Colon (tissue), 2 donors: ENCODE measurements at regions not wholly inside any gene's neighbourhood (a gene's known extent, or its start where the extent isn't known, plus 50 kb on each side); places are given as distances from the start of the nearest gene placed in this dataset.

Source experiments
- FAIRE-seq: peaks from 2 replicates; lab custom pipeline; 2012; peaks lifted over from hg19 to GRCh38; lab: Jason Lieb, UNC
- donor health status: control.
- donor health status: control.

DNA sequence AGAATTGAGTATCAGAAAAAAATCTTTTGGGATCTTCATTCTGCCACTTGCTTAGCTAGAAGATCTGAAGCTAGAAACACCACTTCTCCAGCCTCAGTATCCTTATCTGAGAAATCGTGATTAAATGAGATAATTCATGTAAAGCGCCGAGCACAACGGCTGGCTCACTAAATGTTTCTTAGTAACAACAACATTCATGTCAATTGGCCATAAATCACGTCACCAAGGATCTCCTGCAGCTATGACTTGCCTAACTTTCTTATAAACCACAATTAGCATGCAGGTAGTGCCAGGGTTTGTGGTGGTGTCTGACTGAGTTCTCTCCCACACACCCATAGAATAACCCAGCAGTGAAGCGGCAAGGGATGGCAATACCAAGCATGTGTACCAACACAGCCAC is 501.3 kb downstream of the EFNB2 start:
- FAIRE-seq, result no peak

DNA sequence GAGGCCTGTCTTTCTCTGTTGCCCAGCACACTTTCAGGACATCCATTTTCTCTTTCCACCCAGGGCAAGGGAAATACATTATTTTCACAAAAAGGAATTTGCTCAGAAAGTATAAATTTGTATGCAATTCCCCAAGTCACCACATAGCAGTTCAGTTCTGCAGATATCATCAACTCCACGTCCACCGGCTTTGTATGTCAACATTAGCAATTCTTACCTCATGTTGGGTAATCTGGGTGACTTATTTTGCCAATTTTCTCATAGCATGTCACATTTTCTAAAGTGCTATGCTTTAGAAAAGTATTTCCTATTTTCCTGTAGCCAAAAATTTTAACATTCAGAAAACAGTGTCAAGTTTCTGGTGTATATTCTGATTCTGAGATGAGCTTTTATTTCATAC is 501.8 kb downstream of the EFNB2 start:
- FAIRE-seq, result no peak

DNA sequence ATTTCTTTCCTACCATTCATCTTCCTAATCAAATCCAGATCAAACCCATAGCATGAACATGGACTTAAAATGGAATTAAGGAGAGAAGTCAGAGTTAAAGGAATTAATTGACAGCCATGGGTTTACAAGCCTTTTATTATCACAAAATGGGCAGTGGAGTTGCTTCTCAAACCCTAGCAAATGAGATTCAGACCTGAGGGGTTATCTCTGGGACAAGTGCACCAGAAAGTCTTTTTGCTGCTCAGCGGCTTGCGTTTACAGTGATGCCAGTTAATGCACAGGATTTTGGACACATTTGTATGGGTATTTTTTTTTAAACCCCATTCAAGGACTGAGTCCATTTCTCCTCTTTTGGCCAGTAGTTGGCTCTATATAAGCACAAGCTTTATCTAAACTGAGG is 503.0 kb downstream of the EFNB2 start:
- no peak for FAIRE-seq

DNA sequence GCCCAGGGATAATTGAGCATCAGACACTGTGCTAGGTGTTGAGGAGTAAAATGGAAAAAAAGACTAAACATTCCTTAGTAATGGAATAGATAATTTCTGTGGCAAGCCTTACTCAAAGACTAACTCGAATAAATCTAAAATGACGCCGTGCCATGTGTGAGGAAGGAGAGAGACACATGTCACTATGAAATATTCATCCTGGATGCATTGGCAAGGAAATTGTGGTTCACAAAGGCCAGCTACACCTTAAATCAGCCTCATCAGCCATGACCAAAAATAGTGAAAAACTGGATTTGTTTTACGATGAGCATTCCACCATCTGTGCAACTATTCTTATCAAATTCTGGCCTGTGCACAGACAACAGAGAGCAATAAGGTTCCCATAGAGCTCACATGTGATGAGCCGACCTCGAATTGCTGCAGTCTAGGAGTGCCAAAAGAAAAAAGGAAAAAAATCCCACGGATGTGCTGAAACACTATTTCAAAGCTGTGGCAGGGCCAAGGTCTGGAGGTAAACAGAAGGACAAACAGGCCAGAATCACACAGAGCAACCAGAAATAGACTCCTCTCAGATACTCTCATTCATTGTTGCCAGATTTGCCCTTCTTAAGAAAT is 505.7 kb downstream of the EFNB2 start:
- no peak for FAIRE-seq

DNA sequence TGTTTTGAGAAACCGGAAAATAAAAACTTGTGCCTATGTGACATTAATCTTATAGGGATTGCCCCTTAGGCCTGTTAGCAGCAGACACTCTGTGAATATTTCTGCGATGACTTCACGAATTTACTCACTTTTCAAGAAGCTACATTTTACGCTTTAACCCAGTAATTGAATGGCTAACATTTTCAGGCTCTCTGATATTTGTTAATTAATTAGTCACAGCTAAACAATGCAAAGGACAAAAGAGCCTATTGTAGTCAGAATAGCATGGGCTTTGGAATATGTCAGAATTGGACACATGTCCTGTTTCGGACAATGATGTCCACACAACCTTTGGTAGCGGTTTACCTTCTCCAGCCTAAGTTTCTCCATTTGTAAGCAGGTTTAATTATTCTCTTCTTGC is 506.6 kb downstream of the EFNB2 start:
- no peak for FAIRE-seq

DNA sequence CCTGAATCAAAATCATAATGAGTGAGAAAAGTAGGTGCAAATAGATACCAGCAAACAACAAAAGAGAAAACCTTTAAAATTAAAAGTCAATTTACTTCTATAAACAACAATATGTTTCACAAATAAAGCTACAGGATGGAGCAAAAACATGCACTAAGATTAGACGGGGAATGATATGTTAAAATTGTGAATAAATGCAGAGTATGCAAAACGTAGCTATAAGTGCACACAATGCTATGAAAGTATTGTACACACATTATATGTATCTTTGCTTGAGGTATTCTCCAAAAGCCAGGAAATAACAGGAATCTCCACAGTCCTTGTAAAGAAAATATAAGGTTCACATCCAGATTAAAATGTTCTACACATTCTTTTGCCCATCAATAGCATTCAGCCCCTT is 523.9 kb downstream of the EFNB2 start:
- FAIRE-seq, result no peak

DNA sequence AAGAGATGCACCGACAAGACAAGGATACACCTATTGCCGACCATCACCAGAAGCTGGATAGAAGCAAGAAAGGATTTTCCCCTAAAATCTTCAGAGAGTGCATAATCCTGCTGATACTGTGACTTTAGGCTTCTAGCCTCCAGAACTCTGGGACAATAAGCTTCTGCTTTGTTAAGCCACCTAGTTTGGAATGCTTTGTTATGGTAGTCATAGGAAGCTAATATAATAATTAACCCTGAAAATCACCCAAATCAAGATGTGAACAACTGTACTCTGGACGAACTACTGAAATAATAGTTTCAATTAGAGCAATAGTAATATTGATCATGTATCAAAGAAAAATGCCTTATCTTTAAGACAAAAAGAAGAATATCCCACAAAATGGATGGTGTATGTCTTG is 524.6 kb downstream of the EFNB2 start:
- no peak for FAIRE-seq

DNA sequence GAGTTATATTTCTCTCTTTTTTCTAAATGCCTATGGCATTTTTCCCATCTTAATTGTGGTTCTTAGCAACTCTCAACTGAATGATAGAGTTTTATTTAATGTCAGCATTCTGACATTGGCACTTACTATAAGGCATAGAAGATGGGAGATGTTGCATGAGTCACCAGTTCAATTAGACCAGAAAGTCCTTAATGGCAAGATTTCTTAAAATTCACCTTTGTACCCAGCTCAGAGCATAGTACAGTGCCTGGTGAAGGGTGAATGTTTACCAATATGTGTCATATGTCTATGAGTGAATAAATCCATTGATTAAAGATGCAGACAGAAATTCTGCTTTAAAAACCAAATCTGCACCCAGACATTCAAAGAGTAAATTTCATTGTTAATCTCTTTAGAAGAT is 526.9 kb downstream of the EFNB2 start:
- FAIRE-seq, result no peak

DNA sequence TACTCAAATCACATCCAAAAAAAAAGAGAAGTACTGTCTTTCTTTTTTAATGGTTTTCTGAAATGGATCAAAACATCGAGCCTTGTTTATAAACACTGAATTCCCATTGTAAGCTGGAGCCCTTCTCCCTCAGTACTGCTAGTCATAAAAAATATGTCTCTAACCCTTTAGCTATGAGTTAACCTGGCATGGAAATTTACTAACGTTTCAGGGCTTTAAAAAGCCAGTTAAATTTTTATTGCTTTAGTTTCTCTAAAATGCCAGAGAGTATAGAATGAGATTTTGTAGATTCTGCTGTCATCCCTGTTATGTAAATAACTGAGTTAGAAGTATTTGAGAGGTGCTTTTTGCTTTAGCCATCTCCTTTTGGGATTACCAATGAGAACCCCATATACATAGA is 528.3 kb downstream of the EFNB2 start:
- no peak for FAIRE-seq

DNA sequence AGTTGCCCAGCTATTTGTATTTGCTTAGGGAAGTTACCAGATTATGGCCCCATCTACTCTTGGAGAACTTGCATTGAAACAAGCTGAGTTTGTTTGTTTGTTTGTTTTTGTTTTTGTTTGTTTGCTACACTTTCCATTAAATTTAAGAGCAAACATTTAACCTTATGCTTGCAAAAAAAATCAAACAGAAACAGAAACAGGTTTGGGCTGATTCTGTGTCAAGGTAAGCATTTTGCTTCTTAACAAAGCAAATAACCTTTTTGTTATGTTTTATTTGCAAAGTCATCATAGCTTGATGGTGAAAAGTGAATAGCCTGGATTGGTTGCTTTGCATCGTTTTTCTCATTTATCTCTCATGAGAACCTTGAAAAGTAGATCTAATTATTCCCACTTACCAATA is 531.8 kb downstream of the EFNB2 start:
- FAIRE-seq, result no peak

DNA sequence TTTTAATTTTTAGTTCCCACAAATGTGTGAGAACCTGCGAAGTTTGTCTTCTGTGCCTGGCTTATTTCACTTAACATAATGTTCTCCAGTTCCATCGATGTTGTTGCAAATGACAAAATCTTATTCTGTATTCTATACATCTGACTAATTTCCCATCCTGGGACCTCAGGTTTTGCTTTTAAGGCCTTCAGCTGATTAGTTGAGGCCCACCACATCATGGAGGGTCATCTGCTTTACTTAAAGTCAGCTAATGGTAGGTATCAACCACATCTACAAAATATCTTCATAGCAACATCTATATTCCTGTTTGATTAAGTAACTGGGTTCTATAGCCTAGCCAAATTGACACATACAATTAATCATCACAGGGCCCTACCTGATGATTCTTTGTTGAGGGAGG is 534.0 kb downstream of the EFNB2 start:
- FAIRE-seq, result no peak

DNA sequence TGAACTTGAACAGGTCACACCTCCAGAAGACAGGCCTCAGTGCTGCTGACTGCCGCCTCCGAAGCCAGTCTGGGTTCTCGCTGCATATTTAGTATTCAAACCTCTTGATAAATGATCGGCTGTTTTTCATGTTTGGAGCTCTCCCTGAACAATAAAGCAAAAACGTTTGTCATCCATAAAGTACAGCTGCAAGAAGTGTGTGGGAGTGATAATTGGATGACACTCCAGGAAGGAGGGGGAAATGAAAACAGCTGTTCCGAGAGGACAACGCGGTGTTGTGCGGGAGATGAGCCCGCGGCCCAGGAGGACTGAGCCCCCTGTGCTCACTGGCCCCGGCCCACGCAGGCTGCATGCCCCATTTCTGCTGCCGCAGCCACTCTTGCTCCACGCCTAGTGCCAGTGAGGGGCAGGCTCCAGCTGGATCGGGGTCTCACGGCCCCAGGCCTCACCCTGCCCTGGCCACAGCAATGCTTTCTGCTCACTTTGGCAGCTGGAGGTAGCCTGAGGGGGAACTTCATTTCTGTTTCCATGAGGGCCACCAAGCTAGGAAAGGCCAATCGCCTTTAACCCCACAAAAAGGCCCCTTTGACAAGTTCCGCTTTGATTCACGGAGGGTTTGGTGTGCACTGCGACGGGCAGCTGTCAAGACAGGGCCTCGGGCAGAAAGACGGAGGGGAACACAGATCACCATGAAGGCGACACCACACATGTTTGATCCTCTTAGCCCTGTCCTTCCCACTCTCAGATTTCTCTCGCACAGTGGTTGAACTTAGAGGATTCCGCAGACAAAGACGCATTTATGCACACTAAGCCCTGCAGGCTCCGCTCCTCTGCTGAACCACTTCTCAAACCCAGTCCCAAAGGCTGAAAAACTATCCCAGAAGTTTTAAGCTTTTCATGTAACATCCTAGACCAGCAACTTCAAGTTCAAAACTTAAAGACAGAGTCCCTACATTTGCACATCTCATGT is 537.6 kb downstream of the EFNB2 start:
- FAIRE-seq, result no peak

DNA sequence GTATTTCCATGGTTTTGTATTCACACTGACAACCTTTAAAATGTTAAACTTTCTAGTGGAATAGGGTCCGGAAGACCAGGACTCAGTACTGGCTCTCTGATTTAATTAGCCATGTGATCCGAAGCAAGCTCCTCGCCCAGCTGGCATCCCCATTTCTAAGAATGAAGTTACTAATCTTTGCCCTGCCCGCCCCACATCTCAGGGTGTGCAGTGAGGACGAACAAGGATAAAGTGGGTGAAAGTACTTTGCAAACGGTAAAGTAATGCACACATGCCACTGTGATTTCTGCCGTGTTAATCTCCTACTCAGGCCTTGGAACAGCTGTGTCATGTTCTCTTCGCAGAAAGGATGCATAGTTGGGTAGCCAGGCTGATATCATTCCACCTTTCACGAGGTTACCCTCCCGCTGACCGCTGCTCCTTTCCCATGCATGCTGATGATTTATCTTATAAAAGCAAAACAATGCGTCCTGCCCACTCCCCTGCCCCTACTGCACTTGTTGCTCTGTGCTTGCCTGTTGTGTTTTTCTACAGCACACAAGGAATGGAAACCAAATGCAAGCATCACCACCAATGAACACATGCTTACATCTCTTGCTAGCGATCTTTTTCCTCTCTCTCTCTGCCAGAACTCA is 539.0 kb downstream of the EFNB2 start:
- FAIRE-seq, result no peak

DNA sequence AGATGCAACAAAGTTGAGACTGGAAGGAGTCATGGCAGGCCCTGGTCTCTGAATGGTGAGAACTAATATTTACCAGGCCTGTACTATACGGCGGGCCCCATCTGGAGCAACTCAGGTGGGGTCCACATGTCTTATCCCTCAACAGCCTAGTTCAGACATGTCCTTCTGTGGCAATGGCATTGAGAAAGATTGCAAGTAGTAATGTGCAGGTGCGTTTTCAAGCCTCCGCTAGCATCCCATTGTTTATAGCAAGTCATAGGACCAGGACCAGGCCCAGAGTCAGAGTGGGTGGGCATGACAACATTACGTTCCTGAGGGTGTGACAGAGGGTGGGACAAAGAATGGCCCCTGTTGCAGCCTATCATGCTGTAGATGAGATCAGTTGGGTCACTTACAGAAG is 541.1 kb downstream of the EFNB2 start:
- FAIRE-seq, result no peak

DNA sequence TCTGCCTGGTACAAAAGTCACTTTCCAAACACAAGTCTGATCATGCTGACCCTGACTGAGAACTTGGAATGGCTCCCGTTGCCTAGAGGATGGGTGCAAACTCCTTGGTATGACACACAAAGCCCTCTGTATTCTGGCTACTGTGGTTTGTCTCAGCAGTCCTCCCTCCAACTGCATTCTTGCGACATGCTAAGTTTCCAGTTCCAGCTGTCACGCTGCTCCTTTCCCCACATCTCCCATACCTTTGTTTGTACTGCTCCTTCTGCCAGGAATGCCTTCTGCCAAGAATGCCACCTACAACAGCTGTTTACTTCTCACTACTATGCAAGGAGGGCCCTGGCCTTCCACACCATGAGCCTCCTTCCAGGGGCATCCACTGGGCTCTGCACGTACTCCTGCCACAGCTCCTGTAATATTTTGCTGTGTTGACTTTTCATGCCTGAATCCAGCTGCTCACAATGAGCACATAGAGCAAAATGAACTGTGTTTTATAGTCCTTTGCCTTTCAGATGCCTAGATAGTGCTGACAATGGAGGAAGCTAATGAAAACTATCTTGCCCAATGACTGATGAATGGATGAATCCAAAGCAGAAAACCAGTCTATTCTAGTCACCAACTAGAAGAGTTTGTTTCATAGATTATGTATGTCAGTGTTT is 543.7 kb downstream of the EFNB2 start:
- no peak for FAIRE-seq

DNA sequence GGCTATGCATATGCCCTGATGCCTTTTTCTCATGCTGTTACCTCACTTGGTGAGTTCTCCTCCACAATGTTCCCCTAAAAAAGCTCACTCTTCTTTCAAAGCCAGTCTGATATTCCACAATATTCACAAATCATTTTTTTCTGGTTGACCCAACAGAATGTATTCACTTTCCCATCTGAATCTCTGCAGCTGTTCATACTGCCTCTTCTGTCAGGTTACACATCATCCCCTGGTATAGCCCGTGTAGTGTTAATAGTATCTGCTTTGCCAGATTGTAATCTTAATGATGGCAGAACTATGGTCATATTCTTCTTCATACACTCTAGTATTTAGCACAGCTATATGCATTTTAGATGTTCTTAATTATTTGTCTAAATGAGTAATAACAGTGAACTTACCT is 544.3 kb downstream of the EFNB2 start:
- no peak for FAIRE-seq

DNA sequence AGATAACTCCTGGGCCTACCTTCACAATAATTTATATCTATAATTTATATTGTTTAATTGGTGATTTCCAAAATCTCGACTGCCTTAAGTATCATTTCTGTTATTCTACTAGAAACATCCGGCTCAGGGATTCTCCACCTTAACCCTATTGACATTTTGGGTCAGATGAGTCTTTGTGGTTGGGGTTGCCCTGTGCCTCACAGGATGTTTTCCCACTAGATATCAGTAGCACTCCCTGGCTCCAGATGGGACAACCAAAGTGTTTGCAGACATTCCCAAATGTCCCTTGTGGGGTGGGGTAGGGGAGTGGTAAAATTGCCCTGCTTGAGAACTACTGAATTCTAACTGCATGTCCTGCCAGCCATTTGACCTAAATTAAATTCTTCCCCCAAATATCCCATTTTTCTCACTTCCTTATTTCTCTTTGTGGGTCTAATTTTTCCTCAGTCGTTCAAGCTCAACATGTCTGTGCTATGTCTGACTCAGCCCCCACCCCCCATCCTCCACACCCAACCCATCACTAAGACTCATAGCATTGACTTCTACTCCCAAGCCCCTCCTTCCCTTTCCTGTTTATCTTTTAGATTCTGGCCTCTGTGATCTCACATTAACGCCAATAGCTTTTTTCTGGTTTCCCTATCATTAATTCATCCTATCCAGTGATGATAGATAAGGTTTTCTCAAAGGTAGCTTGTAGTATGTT is 545.1 kb downstream of the EFNB2 start:
- FAIRE-seq, result no peak

DNA sequence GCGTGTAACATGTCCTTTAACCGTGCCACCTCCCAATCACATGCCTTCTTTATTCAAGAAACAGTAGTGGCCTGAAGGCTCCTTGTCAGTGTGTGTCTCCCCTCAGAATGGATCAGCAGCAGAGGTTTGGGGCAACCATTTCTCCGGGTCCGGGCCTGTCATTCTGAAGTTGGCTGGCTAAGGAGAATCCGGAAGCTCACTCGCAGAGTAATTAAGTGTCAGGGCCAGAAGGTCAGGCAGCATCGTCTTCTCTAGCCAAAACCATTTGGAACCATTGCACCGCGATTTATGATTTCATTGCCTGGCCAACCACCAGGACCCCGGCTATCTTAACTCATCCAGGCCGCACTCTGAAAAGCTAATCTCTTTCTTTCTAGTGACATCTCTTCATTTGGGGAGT is 550.8 kb downstream of the EFNB2 start:
- FAIRE-seq, result no peak

DNA sequence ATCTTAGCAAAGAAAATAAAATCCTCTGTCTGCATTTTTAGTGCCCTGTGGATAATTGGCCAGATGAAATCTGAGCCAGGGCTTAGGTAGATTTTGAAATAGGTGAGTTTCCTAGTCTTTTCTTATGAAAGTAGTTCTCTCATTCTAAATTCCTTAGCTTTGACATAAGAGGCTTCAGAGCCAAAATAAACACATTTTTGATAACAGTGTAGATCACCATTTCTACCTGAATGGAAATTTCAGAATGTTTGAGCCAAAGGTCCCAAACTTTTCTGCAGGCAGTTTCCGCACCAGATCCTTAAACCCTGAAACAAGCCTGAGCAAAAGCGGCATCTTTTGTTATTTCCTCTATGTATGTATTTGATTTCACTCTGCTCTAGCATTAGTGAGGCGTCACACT is 551.2 kb downstream of the EFNB2 start:
- FAIRE-seq, result no peak

DNA sequence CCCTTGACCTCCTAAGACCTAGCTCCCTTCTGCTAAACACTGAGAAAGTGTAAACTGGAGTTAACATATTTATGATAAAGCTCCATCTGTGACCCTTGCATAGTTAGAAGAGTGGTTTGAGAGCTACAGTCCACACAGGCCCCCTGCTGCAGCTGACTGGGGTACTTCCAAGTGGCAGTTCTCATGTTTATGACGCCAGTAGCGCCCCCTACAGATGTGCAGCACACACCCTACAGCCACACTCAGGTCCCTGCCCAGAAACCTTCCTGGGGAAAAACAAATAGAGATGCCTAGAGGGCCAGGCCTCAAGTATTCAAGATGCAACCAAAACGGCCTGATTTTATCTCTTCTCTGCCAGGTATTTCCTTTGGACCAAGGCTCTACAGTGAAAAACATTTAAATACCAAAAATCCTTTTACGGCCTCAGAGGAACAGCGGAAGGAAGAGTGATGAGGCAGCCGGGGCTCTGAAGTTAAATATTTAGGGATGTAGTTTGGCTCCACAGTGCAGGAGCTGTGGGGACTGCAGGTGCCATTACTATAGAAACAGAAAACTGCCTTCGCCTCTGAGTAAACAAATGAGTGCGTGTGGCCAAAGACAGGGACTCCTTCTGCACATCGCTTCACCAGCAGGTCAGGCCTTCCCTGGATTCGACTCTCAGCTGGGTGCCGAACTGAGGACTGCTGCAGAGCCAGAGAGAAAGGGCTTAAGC is 553.1 kb downstream of the EFNB2 start:
- FAIRE-seq, result no peak
